ENCODE measurements at regions not wholly inside any gene's neighbourhood (a gene's known extent, or its start where the extent isn't known, plus 50 kb on each side); places are given as distances from the start of the nearest gene placed in this dataset.
"Not testable (repeated sequence)": the region's sequence is repeated elsewhere in the genome, so short reads cannot be mapped to it uniquely, and the experiment has no call there.

- no peaks in the 10 kb centered on the region for H3K27me3 ChIP-seq (replicated peaks; ENCODE audit: control insufficient read depth, insufficient read depth, low read length)
- no peak for DNase-seq (ENCODE audit: extremely low read depth, insufficient read length)
- no peak for TF ChIP-seq CTCF (IDR thresholded peaks at IDR 0.05; ENCODE audit: insufficient read depth, low read length, poor library complexity, severe bottlenecking)
- no peaks in the 10 kb centered on the region for H3K36me3 ChIP-seq (ENCODE audit: control insufficient read depth, insufficient read depth, low read length)
- no peak overlapping the region for H3K4me3 ChIP-seq (replicated peaks; ENCODE audit: low read depth, low read length)
Observed at GRCh38 chr1:188763541-188763940, 1714.1 kb downstream of the BRINP3 start.

DNA sequence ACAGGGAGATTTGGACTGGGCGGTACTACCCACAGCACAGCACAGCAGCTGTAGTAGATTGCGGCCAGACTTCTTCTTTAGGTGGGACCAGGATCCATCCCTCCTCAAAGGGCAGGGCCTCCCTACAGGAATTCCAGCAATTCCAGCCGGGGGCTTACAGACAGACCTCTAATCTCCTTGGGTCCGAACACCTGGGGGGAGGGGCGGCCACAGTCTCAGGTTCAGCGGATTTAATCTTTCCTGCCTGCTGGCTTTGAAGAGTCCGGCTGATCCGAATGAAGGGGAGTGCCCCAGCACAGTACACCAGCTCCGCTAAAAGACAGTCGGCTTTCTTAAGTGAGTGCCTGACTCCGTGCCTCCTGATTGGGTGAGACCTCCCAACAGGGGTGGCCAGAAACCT lies 1708.5 kb downstream of the BRINP3 start:
- DNase-seq (ENCODE audit: extremely low read depth, insufficient read length): no peak
- Histone ChIP-seq H3K4me3 (replicated peaks; ENCODE audit: low read depth, low read length) (no peak overlapping the region), H3K27me3 (replicated peaks; ENCODE audit: control insufficient read depth, insufficient read depth, low read length) (no peaks in the 10 kb centered on the region), H3K36me3 (ENCODE audit: control insufficient read depth, insufficient read depth, low read length) (no peaks in the 10 kb centered on the region)
- TF ChIP-seq CTCF (IDR thresholded peaks at IDR 0.05; ENCODE audit: insufficient read depth, low read length, poor library complexity, severe bottlenecking): no peak

GRCh38 chr1:188769936-188770335 lies 1707.7 kb downstream of the BRINP3 start:
- TF ChIP-seq CTCF (IDR thresholded peaks at IDR 0.05; ENCODE audit: insufficient read depth, low read length, poor library complexity, severe bottlenecking): no peak
- no peak overlapping the region for H3K4me3 ChIP-seq (replicated peaks; ENCODE audit: low read depth, low read length)
- H3K36me3 ChIP-seq (ENCODE audit: control insufficient read depth, insufficient read depth, low read length): no peaks in the 10 kb centered on the region
- H3K27me3 ChIP-seq (replicated peaks; ENCODE audit: control insufficient read depth, insufficient read depth, low read length): no peaks in the 10 kb centered on the region
- no peak for DNase-seq (ENCODE audit: extremely low read depth, insufficient read length)

DNA sequence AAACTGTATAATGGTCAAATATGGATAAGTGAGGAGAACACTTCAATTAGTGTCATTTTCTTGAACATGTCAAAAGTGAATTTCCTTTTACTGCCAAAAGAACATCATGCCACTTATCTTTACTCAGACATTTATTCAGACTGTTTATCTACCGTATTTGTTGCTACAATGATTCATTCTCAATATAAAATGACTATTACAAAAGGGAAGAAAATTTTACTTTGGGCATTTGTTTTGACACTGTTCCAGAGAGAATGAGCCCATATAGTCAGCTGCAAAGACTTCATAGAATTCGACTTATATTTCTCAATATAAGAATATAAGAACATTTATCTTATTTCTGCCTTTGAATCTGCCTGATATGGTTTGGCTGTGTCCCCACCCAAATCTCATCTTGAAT lies 1699.1 kb downstream of the BRINP3 start:
- no peak overlapping the region for H3K4me3 ChIP-seq (replicated peaks; ENCODE audit: low read depth, low read length)
- H3K36me3 ChIP-seq (ENCODE audit: control insufficient read depth, insufficient read depth, low read length): no peaks in the 10 kb centered on the region
- no peak for TF ChIP-seq CTCF (IDR thresholded peaks at IDR 0.05; ENCODE audit: insufficient read depth, low read length, poor library complexity, severe bottlenecking)
- no peak for DNase-seq (ENCODE audit: extremely low read depth, insufficient read length)
- no peaks in the 10 kb centered on the region for H3K27me3 ChIP-seq (replicated peaks; ENCODE audit: control insufficient read depth, insufficient read depth, low read length)

DNA sequence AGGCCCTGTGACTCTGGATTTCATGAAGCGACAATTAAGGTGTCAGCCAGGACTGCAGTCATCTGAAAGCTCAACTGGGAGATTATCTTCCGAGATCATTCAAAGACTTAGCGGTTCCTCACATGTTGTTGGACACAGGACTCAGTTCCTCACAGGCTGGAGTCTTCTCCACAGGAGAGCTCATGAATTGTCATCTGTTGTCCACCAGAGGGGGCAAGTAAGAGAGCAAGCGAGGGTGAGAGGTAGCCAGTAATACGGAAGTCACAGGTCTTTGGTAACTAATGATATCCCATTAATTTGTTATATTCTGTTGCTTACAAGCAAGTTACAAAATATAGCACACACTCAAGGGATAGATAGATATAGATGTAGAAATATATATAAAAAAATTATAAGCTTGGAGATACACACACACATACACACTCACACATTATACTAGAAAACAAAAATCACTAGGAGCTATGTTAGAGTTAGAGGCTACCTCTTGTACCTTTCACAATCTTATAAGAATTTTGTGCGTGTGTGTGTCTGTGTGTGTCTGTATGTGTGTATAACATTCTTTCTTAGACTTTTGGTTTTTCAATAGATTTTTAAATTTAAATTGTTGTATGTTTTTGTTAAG lies 1695.3 kb downstream of the BRINP3 start:
- no peak for DNase-seq (ENCODE audit: extremely low read depth, insufficient read length)
- no peak overlapping the region for H3K4me3 ChIP-seq (replicated peaks; ENCODE audit: low read depth, low read length)
- TF ChIP-seq CTCF (IDR thresholded peaks at IDR 0.05; ENCODE audit: insufficient read depth, low read length, poor library complexity, severe bottlenecking): peak; percentile 45
- no peaks in the 10 kb centered on the region for H3K36me3 ChIP-seq (ENCODE audit: control insufficient read depth, insufficient read depth, low read length)
- H3K27me3 ChIP-seq (replicated peaks; ENCODE audit: control insufficient read depth, insufficient read depth, low read length): no peaks in the 10 kb centered on the region

- Histone ChIP-seq H3K4me3 (replicated peaks; ENCODE audit: low read depth, low read length) (no peak overlapping the region), H3K36me3 (ENCODE audit: control insufficient read depth, insufficient read depth, low read length) (no peaks in the 10 kb centered on the region), H3K27me3 (replicated peaks; ENCODE audit: control insufficient read depth, insufficient read depth, low read length) (no peaks in the 10 kb centered on the region)
- DNase-seq (ENCODE audit: extremely low read depth, insufficient read length): no peak
- no peak for TF ChIP-seq CTCF (IDR thresholded peaks at IDR 0.05; ENCODE audit: insufficient read depth, low read length, poor library complexity, severe bottlenecking)
Observed at GRCh38 chr1:188794969-188795368, 1682.7 kb downstream of the BRINP3 start.

DNA sequence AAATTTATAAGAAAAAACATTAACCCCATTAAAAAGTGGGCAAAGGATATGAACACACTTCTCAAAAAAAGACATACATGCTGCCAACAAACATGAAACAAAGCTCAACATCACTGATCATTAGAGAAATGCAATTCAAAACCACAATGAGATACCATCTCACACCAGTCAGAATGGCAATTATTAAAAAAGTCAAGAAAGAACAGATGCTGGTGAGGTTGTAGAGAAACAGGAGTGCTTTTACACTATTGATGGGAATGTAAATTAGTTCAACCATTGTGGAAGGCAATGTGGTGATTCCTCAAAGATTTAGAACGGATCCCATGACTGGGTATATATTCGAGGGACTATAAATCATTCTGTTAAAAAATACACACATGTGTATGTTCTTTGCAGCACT lies 1665.5 kb downstream of the BRINP3 start:
- not testable (repeated sequence) for DNase-seq (ENCODE audit: extremely low read depth, insufficient read length); H3K36me3 ChIP-seq (ENCODE audit: control insufficient read depth, insufficient read depth, low read length); H3K27me3 ChIP-seq (replicated peaks; ENCODE audit: control insufficient read depth, insufficient read depth, low read length)

GRCh38 chr1:188812836-188813573 lies 1664.7 kb downstream of the BRINP3 start:
- not testable (repeated sequence) for H3K4me3 ChIP-seq (replicated peaks; ENCODE audit: low read depth, low read length); H3K36me3 ChIP-seq (ENCODE audit: control insufficient read depth, insufficient read depth, low read length); DNase-seq (ENCODE audit: extremely low read depth, insufficient read length); H3K27me3 ChIP-seq (replicated peaks; ENCODE audit: control insufficient read depth, insufficient read depth, low read length)

More for the DNA sequence above, 1665.5 kb downstream of the BRINP3 start:
- not testable (repeated sequence) for H3K4me3 ChIP-seq (replicated peaks; ENCODE audit: low read depth, low read length)

All from GM06990 (cell line).